ENCODE measurements at regions not wholly inside any gene's neighbourhood (a gene's known extent, or its start where the extent isn't known, plus 50 kb on each side); places are given as distances from the start of the nearest gene placed in this dataset.
A peak's percentile ranks its signal among the peaks of the same experiment; 100 is the strongest.

GRCh38 chr2:15816226-15816625 is 124.1 kb upstream of the MYCN start:
- H3K4me3 Mint-ChIP-seq: no peak overlapping the region
- H3K4me1 Mint-ChIP-seq: peaks cover 80% of the 10 kb centered on the region
- H3K9me3 Mint-ChIP-seq: no peaks in the 10 kb centered on the region
- TF ChIP-seq CTCF (conservative IDR thresholded peaks at IDR 0.05): no peak
- no peaks in the 10 kb centered on the region for H3K27me3 Mint-ChIP-seq (ENCODE audit: low read depth)
- no peak for DNase-seq (ENCODE audit: low read depth, low spot score)
- no peak overlapping the region for H3K27ac Mint-ChIP-seq (ENCODE audit: unreplicated experiment)
- H3K36me3 Mint-ChIP-seq (ENCODE audit: low read depth): no peaks in the 10 kb centered on the region

GRCh38 chr2:15816674-15817406 is 123.5 kb upstream of the MYCN start:
- Mint-ChIP-seq H3K4me1 (peaks cover 76% of the 10 kb centered on the region), H3K27ac (ENCODE audit: unreplicated experiment) (no peak overlapping the region), H3K9me3 (no peaks in the 10 kb centered on the region), H3K4me3 (no peak overlapping the region), H3K27me3 (ENCODE audit: low read depth) (no peaks in the 10 kb centered on the region), H3K36me3 (ENCODE audit: low read depth) (no peaks in the 10 kb centered on the region)
- TF ChIP-seq CTCF (conservative IDR thresholded peaks at IDR 0.05): no peak
- no peak for DNase-seq (ENCODE audit: low read depth, low spot score)

GRCh38 chr2:15817748-15818147 is 122.6 kb upstream of the MYCN start:
- no peak for TF ChIP-seq CTCF (conservative IDR thresholded peaks at IDR 0.05)
- H3K4me3 Mint-ChIP-seq: no peak overlapping the region

GRCh38 chr2:15818318-15818753 is 122.0 kb upstream of the MYCN start:
- no peak for DNase-seq (ENCODE audit: low read depth, low spot score)
- H3K4me1 Mint-ChIP-seq: peaks cover 64% of the 10 kb centered on the region
- H3K9me3 Mint-ChIP-seq: no peaks in the 10 kb centered on the region
- H3K27me3 Mint-ChIP-seq (ENCODE audit: low read depth): no peaks in the 10 kb centered on the region
- no peaks in the 10 kb centered on the region for H3K36me3 Mint-ChIP-seq (ENCODE audit: low read depth)
- no peak overlapping the region for H3K27ac Mint-ChIP-seq (ENCODE audit: unreplicated experiment)
- no peak overlapping the region for H3K4me3 Mint-ChIP-seq
- TF ChIP-seq CTCF (conservative IDR thresholded peaks at IDR 0.05): no peak

More at GRCh38 chr2:15817748-15818147, 122.6 kb upstream of the MYCN start:
- H3K4me1 Mint-ChIP-seq: peaks cover 67% of the 10 kb centered on the region
- H3K27me3 Mint-ChIP-seq (ENCODE audit: low read depth): no peaks in the 10 kb centered on the region
- DNase-seq (ENCODE audit: low read depth, low spot score): no peak
- H3K36me3 Mint-ChIP-seq (ENCODE audit: low read depth): no peaks in the 10 kb centered on the region
- H3K27ac Mint-ChIP-seq (ENCODE audit: unreplicated experiment): peak overlapping the region; percentile 59
- H3K9me3 Mint-ChIP-seq: no peaks in the 10 kb centered on the region

- no peak for TF ChIP-seq CTCF (conservative IDR thresholded peaks at IDR 0.05)
- Mint-ChIP-seq H3K27ac (ENCODE audit: unreplicated experiment) (peak overlapping the region; percentile 67), H3K9me3 (no peaks in the 10 kb centered on the region), H3K4me1 (peaks cover 62% of the 10 kb centered on the region), H3K36me3 (ENCODE audit: low read depth) (no peaks in the 10 kb centered on the region), H3K4me3 (peak overlapping the region; percentile 15), H3K27me3 (ENCODE audit: low read depth) (no peaks in the 10 kb centered on the region)
- no peak for DNase-seq (ENCODE audit: low read depth, low spot score)
These were observed 121.5 kb upstream of the MYCN start for GRCh38 chr2:15818881-15819280.

All from neural crest cell (in vitro differentiated cells).